GM12874 (cell line): ENCODE measurements at regions not wholly inside any gene's neighbourhood (a gene's known extent, or its start where the extent isn't known, plus 50 kb on each side); places are given as distances from the start of the nearest gene placed in this dataset.

Experiments used
- TF ChIP-seq, protein P1 (sequence below): IDR thresholded peaks from 2 replicates; pipeline ENCODE4 v1.5.1; 2011; ENCODE audit warnings: low read depth, mild to moderate bottlenecking, control low read depth, low read length, moderate library complexity; ENCODE audit not compliant: insufficient read depth

DNA sequence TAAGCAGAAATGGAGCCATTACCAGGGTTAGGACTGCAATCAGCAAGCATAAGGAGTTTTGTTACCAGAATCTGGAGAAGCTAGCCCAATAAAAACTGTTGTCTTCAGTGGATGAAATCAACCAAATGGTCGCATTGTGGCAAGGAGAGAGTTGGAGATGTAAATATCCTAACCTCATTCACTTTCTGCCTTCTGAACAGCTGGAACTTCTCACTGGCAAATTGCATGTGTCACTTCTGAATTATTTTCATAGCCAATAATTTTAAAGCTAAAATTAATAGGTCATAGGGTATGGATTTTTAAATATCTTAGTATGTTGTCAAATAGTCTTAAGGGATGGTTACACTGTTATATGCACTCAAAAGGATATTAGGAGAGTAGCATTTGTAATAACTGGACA is 121.6 kb downstream of the SUCNR1 start:
- TF ChIP-seq, protein P1, sequence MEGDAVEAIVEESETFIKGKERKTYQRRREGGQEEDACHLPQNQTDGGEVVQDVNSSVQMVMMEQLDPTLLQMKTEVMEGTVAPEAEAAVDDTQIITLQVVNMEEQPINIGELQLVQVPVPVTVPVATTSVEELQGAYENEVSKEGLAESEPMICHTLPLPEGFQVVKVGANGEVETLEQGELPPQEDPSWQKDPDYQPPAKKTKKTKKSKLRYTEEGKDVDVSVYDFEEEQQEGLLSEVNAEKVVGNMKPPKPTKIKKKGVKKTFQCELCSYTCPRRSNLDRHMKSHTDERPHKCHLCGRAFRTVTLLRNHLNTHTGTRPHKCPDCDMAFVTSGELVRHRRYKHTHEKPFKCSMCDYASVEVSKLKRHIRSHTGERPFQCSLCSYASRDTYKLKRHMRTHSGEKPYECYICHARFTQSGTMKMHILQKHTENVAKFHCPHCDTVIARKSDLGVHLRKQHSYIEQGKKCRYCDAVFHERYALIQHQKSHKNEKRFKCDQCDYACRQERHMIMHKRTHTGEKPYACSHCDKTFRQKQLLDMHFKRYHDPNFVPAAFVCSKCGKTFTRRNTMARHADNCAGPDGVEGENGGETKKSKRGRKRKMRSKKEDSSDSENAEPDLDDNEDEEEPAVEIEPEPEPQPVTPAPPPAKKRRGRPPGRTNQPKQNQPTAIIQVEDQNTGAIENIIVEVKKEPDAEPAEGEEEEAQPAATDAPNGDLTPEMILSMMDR, result no peak

DNA sequence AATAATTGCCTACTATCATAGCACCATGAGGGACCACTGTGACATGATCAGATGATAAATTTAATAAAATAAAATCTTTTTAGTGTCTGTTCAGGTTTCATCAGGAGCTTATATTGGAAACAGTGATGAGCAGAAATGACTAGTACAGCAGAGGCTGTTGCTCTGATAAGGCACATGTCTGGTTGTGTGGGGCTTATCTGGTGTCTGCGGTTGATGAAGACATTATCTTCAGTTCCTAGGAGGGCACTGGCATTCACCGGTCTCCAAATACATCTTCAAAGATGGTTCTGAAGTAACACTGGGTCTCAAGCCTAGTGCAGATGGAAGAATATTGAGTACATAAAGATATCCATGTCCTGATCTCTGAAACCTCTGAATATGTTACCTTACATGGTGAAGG is 125.3 kb downstream of the SUCNR1 start:
- TF ChIP-seq, protein P1, result no peak

DNA sequence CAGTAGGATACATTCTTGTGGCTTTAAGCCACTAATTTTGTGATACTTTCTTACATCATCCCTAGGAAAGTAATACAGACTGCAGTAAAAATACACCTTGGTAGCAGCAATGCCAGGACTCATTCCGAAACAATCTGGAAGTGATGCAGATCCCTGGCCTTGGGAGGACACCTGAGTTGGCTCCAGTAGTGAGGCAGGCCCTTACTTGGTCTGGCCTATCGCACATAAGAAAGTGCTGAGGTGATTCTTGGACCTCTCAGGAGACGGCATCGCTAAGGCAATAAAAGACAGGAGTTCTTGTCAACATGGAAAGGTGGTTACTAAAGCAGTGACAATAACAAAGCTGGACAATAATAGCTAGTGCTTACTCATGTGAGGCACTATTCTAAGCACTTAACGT is 126.5 kb downstream of the SUCNR1 start:
- TF ChIP-seq, protein P1, result no peak

DNA sequence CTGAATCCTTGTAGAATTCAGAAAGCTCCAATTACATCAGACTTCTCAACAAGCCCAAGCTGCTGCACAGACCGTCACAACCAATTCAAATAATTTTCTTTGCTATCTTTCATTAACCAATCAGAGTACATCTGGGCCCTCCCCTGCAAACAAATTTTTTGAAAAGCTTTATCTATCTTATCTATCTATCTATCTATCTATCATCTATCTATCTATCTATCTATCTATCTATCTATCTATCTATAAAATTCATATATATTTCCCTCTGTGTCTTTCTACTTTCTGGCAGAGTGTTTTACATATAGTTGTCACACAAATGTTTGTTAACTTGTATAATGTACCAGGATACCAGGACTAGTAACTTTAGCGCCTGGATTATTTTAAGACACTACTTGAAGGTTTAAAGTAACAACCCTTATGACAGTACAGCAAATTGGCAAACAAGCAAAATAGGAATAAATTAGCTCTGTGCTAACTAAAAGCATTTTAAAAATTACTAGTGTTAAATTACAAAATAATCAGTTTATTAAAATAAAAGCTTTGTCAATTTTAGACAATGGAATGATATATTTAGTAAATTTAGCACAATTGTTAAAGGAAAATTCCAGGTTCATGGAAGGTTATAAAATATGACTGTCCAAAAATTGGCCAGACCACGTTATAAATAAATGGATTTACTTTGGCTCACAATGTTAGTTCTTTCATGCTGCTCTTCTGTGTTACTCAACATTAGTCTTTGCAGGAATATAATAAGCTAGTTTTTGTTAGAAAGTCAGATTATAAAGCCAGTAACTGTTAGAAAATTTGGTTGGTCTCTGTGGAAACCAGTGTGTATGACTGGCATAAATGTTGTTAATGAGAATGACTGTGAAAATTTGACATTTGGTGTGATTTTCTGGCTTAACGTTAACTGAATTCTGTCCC is 138.6 kb downstream of the SUCNR1 start:
- TF ChIP-seq, protein P1, result no peak

DNA sequence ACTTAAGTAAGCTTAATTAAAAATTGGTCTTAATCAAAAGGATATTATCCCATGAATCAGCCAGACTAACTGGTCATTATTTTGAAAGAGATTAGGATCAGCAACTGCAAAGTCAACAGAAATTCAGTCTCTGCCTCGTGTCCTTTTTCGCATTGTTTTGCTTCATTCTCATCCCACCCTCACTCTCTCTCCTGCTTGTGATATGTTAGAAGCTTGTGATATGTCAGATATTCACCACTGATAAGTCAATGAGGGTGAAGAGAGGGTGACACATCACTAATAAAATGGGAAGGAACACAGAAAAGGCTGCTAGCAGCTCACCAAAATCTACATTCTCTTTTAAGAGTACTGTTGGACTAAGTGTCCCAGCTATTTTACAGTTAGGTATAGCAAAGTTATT is 146.1 kb downstream of the SUCNR1 start:
- TF ChIP-seq, protein P1, result no peak

DNA sequence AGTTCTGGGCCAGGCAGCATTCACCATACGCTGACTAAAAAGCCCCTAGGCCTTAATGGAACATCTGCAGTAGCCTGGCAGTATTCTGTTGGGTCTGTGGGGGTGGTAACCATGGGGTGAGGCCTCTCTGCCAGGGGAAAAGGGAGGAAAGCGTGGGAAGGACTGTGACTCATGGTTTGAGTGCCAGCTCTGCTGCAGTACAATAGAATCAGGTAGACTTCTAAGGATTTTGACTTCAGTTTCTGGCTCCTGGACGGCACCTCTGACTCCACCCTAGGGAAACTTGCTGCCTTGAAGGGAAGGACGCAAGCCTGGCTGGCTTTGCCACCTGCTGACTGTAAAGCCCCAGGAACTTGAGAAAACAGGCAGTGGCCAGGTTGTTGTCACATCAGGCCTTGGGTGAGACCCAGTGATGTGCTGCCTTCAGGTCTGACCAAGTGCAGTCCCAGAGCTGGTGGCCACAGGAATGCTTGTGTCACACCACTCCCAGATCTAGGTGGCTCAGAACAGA is 148.6 kb downstream of the SUCNR1 start:
- TF ChIP-seq, protein P1, result no peak

DNA sequence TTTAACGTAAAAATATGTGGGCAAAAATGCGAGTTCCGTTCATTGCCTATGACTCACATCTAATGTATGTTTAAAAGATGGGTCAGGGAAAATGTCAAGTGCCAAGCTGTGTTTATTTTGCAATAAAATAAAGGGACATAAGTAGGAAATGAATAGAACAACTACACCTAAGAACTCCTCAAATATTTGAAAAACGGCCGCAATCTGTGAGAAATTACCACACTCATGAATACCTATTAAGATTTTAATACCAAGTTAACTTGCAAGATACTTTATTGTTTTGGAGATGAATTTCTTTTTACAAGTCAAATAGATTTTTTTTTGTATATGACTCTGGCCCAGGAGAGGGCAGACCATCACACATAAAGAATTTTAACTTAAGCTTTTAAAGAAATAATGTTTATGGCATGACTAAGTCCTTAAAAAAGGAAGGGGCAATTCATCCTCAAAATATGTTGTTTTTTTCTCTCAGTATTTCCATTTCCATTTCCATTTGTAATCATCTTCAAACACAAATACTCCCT is 152.7 kb downstream of the SUCNR1 start:
- TF ChIP-seq, protein P1, result no peak
